Sigmoid colon (tissue), 4 donors: ENCODE measurements at regions not wholly inside any gene's neighbourhood (a gene's known extent, or its start where the extent isn't known, plus 50 kb on each side); places are given as distances from the start of the nearest gene placed in this dataset.

Experiments used
- POLR2A ChIP-seq, 2 donors: fragments of 450-650 bp; IDR thresholded peaks; one replicate each; pipeline ENCODE4 v1.6.1; 2016; ENCODE audit warnings: antibody characterized with exemption in 2 of 2, mild to moderate bottlenecking in 2 of 2, moderate library complexity in 2 of 2
- POLR2AphosphoS5 ChIP-seq, 4 donors: sonication (generic); formaldehyde crosslinking; IDR thresholded peaks; one replicate each; pipeline ENCODE4 v1.6.1; 2017; ENCODE audit warnings: antibody characterized with exemption in 4 of 4
- TF ChIP-seq, protein P1 (sequence below), 4 experiments: fragments of 450-650 bp in 3 of 4; fragments of 200-600 bp in 1 of 4; IDR thresholded peaks; one replicate each; pipeline ENCODE4 v1.5.1; 2016 to 2019; ENCODE audit warnings: antibody characterized with exemption in 4 of 4, mild to moderate bottlenecking in 3 of 4, moderate library complexity in 2 of 4

DNA sequence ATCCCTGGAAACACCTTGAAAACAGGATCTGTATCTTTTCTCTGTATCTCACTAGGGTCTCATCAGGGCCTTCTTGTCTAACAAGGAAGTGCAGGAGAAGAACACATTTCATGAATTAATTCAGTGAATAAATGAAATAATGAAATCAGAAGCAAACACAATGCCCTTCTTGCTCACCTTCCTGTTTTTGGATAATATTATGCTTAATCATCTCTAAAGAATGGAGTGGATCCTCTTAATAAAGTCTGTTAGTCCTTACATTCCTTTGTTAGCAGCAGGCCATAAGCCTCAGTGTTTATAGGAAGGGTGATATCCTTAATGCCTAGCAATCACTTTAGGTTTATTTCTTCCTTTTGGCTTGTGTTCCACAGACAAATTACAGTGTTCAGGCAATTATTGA lies 837.1 kb upstream of the SEMA6A start:
- TF ChIP-seq, protein P1, sequence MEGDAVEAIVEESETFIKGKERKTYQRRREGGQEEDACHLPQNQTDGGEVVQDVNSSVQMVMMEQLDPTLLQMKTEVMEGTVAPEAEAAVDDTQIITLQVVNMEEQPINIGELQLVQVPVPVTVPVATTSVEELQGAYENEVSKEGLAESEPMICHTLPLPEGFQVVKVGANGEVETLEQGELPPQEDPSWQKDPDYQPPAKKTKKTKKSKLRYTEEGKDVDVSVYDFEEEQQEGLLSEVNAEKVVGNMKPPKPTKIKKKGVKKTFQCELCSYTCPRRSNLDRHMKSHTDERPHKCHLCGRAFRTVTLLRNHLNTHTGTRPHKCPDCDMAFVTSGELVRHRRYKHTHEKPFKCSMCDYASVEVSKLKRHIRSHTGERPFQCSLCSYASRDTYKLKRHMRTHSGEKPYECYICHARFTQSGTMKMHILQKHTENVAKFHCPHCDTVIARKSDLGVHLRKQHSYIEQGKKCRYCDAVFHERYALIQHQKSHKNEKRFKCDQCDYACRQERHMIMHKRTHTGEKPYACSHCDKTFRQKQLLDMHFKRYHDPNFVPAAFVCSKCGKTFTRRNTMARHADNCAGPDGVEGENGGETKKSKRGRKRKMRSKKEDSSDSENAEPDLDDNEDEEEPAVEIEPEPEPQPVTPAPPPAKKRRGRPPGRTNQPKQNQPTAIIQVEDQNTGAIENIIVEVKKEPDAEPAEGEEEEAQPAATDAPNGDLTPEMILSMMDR (IDR thresholded peaks at IDR 0.05): no peak
- no peak for TF ChIP-seq POLR2A (IDR thresholded peaks at IDR 0.05)
- TF ChIP-seq POLR2AphosphoS5 (IDR thresholded peaks at IDR 0.05): no peak
